GM12864 (cell line): ENCODE measurements at regions not wholly inside any gene's neighbourhood (a gene's known extent, or its start where the extent isn't known, plus 50 kb on each side); places are given as distances from the start of the nearest gene placed in this dataset.
"Not testable (repeated sequence)": the region's sequence is repeated elsewhere in the genome, so short reads cannot be mapped to it uniquely, and the experiment has no call there.

Source experiments
- DNase-seq: peaks from one replicate; pipeline ENCODE4 v3.0.0-alpha.2; 2011; ENCODE audit warnings: low read depth
- H3K4me3 ChIP-seq: 2 replicates; pipeline ENCODE4 v1.5.1; 2011; ENCODE audit warnings: mild to moderate bottlenecking, low read depth, low read length, control low read depth
- TF ChIP-seq, protein P1 (sequence below): IDR thresholded peaks from 2 replicates; pipeline ENCODE4 v1.5.1; 2011; ENCODE audit warnings: low read depth, mild to moderate bottlenecking, moderate library complexity, low read length, control low read depth, inconsistent platforms; ENCODE audit errors: missing control alignments

DNA sequence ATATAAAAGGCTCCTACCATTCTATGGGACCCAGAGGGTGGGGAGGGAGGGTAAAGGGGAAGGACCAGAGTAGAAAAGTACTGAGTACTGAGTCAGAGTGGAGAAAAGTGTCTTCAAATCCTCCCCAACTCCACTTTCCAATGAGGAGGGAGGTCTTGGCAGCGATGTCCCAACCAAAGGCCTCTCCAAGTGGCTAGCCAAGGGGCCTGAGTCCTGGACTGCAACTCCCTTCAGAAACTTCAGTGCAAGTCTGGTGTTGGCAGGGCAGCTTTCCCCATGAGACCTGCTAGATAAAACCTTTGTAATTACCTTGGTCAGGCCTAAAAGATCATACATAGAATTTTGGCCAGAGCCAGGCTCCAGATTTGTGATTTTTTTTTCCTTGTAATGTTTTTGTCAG lies 111.3 kb upstream of the TNPO1 start:
- TF ChIP-seq, protein P1, sequence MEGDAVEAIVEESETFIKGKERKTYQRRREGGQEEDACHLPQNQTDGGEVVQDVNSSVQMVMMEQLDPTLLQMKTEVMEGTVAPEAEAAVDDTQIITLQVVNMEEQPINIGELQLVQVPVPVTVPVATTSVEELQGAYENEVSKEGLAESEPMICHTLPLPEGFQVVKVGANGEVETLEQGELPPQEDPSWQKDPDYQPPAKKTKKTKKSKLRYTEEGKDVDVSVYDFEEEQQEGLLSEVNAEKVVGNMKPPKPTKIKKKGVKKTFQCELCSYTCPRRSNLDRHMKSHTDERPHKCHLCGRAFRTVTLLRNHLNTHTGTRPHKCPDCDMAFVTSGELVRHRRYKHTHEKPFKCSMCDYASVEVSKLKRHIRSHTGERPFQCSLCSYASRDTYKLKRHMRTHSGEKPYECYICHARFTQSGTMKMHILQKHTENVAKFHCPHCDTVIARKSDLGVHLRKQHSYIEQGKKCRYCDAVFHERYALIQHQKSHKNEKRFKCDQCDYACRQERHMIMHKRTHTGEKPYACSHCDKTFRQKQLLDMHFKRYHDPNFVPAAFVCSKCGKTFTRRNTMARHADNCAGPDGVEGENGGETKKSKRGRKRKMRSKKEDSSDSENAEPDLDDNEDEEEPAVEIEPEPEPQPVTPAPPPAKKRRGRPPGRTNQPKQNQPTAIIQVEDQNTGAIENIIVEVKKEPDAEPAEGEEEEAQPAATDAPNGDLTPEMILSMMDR: no peak
- H3K4me3 ChIP-seq: no peak overlapping the region
- no peak for DNase-seq

DNA sequence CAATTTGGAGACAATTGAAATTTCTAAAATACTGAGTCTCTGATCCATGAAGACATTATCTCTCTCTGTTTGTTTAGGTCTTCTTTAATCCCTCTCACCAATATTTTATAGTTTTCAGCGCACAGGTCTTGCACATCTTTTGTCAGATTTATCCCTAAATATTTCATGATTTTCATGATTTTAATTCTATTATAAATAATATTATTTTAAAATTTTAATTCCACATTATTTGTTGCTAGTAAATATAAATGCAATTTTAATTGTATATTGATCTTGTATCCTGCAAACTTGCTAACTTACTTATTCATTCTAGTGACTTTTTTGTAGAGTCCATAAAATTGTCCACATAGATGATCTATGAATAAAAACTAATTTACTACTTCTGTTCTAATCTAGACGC lies 112.6 kb upstream of the TNPO1 start:
- TF ChIP-seq, protein P1: no peak
- H3K4me3 ChIP-seq: no peak overlapping the region
- DNase-seq: no peak

DNA sequence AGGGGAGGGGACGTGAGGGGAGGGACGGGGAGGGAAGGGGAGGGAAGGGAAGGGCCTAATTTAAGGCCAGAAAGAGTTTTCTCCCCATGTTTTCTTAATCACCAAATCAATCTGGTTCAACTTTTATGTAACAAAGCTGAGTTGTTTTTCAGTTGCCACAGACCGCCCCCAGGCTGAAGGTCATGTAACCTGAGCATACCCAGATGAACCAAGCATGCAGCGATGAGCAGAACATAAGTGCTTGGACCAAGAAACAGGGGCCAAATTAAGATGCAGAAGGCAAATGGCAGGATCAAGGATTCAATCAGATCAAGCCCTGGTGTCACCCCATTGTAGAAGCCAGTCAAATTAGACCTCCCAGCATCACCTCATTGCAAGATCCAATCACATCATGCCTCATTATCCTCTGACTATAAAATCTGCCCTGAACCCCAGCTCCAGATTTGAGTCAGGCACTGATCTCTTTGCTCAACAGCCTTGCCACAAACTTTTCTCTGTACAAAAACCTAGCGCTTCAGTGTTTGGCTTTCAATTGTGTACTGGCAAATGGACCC lies 113.5 kb upstream of the TNPO1 start:
- no peak overlapping the region for H3K4me3 ChIP-seq
- no peak for DNase-seq
- TF ChIP-seq, protein P1: no peak

DNA sequence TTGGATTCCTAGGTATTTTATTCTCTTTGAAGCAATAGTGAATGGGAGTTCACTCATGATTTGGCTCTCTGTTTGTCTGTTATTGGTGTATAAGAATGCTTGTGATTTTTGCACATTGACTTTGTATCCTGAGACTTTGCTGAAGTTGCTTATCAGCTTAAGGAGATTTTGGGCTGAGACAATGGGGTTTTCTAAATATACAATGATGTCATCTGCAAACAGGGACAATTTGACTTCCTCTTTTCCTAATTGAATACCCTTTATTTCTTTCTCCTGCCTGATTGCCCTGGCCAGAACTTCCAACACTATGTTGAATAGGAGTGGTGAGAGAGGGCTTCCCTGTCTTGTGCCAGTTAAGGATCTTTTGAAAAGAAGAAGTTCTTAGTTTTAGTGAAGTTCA lies 114.4 kb upstream of the TNPO1 start:
- not testable (repeated sequence) for H3K4me3 ChIP-seq, DNase-seq

DNA sequence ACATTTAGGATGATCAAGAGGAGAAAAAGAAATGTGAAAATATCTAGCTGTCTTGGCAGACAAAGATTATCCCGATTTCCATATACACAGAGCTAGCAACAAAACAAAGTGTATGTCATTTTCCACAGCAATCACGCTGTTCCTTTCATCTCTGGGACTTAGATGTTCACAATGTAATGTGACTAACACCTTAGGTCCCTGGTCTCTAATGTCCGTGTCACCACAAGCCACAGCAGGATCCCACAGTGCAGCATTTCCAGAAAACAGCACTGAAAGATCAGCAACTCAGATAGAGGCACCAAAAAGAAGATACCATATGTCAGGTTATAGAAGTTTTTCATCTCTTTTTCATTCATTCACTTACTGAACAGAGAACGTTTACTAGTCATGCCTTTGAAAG lies 118.0 kb upstream of the TNPO1 start:
- TF ChIP-seq, protein P1: no peak
- no peak overlapping the region for H3K4me3 ChIP-seq
- DNase-seq: no peak

DNA sequence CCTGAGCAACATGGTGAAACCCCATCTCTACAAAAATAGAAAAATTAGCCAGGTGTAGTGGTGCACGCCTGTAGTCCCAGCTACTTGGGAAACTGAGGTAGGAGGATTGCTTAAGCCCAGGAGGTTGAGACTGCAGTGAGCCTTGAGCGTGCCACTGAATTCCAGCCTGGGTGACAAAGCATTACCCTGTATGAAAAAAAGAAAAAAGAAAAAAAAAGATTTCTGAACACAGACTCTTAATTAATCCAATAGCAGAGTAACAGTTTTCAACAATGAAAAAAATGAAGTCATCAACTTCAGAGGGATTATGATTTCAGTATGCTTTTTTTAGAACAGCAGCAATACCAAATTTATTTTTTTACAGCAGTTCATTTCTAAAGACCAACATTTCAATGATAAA lies 118.8 kb upstream of the TNPO1 start:
- TF ChIP-seq, protein P1: no peak
- H3K4me3 ChIP-seq: no peak overlapping the region
- DNase-seq: no peak

DNA sequence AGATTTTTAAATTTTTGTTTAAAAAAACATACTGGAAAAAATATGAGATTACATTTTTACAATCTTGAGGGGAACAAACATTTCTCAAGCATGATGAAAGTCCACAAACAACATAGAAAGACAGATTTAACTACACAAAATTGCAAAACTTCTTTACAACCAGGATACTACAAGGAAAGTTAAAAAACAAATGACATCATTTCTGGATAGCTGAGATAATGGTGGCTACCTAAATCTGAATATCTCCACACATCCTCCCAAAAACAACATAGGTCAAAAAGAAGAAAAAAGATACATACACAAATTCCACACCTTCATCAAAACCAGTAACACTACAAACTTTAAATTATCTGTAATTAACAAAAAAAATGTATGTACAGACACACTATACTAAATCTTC lies 120.8 kb upstream of the TNPO1 start:
- no peak for DNase-seq
- TF ChIP-seq, protein P1: no peak
- H3K4me3 ChIP-seq: no peak overlapping the region
